GM18517 (cell line): ENCODE measurements at regions not wholly inside any gene's neighbourhood (a gene's known extent, or its start where the extent isn't known, plus 50 kb on each side); places are given as distances from the start of the nearest gene placed in this dataset.
A peak's percentile ranks its signal among the peaks of the same experiment; 100 is the strongest.
"Not testable (repeated sequence)": the region's sequence is repeated elsewhere in the genome, so short reads cannot be mapped to it uniquely, and the experiment has no call there.

Experiments
- ATAC-seq: cut with Tn5 transposase; IDR thresholded peaks from one replicate; pipeline ENCODE4 v1.9.1; 2021; ENCODE audit warnings: mild to moderate bottlenecking, moderate library complexity; ENCODE audit not compliant: unreplicated experiment

GRCh38 chr20:17873410-17874270 lies 95.0 kb downstream of the SNX5 start:
- ATAC-seq = no peak

DNA sequence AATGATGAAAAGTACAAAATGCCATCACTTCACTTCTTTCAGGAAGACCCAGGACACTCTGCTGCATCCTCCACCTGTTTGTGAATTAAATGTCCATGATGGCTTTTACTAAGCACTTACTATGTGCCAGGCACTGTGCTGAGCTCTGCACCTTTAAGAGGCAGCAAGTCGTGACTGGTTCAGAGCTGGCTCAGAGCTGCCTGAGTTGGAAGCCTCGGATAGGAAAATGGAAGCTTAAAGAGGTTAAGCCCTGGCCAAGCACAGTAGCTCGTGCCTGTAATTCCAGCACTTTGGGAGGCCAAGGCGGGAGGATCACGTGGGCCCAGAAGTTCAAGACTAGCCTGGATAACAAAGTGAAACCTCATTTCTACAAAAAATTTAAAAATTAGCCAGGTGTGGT lies 95.6 kb downstream of the SNX5 start:
- no peak for ATAC-seq

- ATAC-seq = no peak
These were observed 96.2 kb downstream of the SNX5 start for GRCh38 chr20:17872434-17872833.

- ATAC-seq = no peak
These were observed 96.7 kb downstream of the SNX5 start for GRCh38 chr20:17871886-17872285.

- ATAC-seq = no peak
These were observed 97.4 kb downstream of the SNX5 start for GRCh38 chr20:17871181-17871580.

DNA sequence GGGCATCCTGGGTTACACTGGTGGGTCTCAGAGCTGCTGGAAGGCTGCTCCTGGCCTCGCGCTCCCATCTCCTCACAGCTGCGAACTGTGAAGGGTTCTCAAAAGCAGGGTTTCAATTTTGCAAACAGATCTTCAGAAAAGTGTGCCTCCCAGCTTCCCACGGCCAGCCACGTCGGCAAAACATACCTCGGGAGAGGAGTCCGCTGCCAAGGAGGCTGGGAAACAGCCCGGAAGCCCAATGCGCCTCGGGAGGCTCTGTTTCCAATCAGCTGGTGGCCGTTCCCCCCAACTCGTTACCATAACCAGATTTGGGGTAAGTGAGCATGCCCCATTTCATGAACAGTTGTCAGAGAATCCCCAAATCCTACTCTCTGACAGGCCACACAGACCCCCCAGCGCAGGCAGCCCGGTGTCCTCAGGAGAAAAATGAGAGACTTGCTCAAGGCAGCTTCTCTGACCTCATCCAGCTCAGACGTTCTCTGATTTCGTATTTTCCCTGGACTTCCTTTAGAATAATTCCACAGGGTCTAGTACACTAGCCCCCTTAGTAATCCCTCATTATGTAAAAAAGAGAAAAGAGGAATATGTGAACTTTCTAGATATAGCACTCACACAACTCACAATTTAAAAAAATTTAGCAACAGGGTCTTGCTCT lies 98.4 kb downstream of the SNX5 start:
- ATAC-seq = no peak

DNA sequence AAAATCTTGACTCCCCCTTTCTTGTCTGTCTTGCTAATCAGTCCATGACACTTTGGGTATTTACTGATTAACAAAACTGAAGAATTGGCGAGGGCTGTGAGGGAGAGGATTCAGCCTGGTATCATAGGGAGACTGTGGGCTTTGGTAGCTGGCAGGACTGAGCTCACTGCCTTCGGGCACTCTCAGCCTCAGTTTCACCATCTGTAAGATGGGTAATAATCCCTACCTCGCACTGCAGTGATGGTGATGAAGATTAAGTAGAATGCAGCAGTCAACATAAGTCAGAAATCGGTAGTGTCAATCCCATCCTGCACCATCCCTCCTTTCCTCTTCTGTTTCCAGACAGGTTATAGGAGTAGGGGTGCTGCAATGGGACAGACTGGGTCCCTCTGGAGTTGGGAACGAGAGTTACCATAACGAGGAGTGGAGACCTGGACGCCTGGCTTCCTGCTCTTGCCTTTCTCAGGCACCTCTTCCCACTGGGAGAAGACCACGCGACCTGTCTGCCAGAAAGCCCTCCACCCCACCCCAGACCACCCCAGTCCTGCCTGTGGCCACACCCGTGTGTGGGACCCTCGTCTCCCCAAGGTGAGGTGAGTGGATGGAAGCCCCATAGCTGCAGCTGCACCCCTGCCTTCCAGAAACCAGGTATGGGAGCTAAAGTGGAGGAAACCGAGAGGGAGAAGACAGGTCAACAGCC lies 99.1 kb downstream of the SNX5 start:
- ATAC-seq = no peak

GRCh38 chr20:17868700-17869231 lies 99.8 kb downstream of the SNX5 start:
- no peak for ATAC-seq

DNA sequence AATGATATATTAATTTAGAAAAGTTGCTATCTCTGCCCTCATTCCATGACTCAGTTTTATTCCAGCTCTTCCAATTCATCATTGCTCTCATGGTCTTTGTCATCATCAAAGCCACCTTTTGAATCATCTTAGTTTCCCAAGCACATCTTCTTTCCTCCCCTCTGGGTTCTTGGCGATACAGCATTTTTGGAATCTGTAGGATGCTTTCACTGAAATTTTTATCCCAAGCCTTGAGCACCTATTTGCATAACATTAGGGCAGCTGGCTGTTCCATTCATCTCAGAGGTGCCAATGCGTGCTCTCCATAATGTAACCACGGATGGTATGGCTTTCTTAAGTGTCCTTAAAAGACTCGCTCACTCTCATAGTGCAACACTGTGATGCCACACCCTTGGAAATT lies 100.4 kb downstream of the SNX5 start:
- no peak for ATAC-seq

DNA sequence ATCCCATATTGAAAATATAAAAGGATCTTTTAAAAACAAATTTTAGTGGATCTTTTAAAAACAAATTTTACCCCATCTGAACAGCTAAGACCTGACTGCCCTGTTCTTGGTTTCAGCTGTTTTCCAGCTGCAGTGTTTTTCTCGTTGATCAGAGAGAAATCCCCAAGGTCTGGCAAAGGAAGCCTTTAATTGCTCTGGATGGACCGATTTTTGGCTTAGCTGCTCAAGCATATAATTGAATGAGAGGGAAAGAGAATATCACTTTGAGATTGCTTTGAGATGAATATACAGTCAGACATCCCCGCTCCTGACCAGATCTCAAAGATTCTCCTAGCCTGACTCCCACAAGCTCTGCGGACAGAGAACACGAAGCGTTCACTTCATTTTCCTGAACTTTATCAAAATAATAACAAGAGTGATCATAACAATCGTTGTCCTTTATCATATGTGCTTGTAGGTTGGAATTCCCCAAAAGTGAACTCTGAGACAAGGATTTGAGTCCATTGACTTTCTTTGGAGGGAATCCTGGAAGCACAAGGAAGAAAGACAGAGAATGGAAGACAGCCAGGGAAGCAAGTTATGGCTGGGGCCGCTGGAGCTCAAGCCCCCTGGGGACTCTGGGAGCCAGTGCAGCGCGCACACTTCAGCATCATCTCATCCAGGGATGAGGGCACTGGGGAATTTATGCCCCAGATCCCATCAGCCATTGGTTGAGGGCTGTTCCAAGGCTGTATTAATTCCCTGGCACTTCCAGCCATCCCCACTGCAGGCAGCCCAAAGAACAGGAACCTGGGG lies 101.3 kb downstream of the SNX5 start:
- no peak for ATAC-seq

DNA sequence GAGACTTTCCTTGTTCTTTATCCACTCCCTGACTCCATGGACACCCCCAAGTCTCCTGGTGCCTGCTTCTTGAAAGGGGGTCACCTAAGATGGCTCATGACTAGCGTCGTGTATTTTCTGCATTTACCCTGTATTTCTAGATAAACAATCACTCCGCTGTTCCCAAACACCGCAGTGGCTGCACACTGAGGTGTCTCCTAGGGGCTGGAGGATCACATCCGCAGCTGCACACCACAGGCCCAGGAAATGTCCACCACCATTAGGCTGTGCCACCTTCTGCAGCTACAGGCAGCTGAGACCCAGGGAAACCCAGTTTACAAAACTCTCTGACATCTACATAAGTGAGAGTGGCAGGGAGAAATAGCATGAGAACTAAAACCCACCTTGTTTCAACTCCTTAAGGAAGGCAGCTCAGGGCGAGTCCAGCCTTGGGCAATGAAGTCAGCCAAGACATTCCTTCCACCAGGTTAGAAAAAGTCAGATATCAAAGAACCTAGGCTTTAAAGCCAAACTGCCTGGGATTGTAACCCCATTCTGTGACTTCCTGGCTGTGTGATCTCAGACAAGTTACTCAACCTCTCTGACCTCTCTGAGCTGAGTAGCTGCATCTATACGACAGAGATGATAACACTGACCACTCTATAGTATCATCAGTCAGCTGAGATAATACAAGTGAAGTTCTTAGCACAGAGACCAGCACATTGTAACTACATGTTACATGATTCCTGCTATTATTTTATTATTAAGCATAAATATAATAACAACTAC lies 102.2 kb downstream of the SNX5 start:
- ATAC-seq = no peak

DNA sequence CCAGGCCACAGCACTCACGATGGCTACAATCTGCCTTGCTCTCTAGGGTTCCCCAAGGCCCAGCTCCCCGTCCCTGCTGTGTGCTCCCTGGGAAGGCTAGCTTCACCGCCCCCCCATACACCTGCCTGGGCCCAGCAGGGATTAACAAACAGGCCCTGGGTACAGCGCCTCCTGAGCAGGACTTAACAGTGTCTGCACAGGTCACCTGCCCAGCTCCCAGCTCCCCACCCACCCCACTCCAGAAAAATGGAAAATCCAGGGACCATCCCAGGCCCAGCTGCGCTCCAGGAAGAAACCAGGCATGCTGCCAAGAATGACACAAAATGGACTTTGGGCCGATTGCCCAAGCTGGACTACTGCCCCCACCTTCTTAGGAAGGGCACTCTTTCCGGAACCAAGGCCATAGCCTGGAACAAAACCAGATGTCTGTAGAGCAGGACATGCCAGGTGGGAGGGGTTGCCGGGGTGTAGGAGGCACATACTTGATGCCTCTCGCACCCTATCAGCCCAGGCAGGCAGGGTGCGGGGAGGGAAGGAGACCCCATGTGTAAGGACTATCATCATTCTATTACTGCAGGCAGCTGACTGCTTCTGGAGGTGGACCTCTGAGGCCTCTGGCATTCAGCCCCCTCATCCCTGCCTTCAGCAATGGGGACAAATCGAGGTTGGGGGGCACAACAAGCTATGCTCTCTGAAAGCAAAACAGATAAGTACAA lies 104.9 kb downstream of the SNX5 start:
- no peak for ATAC-seq

- ATAC-seq = no peak
These were observed 105.4 kb downstream of the SNX5 start for GRCh38 chr20:17863209-17863576.

DNA sequence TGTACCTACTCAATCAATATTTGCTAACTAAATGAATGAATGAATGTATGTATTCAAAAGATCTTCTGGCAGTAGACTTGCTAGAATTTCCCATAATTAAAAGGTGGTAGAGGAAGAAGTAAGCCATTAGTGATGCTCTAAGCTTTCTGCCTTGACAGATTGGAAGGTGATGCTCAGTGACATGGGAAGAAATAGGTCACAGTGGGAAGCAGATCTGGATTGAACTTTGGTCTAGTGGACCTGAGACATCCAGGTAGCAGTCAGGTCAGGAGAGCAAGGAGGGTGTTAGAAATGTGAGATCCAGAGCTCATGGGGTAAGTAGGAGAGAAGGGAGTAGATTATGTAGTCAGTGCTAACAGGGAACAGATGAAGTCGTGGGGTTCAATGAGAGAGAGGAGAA lies 106.4 kb downstream of the SNX5 start:
- no peak for ATAC-seq

- ATAC-seq = not testable (repeated sequence)
These were observed 107.0 kb downstream of the SNX5 start for GRCh38 chr20:17861620-17862019.

- ATAC-seq = no peak
These were observed 108.0 kb downstream of the SNX5 start for GRCh38 chr20:17860301-17861197.

- no peak for ATAC-seq
These were observed 108.9 kb downstream of the SNX5 start for GRCh38 chr20:17859616-17860232.

DNA sequence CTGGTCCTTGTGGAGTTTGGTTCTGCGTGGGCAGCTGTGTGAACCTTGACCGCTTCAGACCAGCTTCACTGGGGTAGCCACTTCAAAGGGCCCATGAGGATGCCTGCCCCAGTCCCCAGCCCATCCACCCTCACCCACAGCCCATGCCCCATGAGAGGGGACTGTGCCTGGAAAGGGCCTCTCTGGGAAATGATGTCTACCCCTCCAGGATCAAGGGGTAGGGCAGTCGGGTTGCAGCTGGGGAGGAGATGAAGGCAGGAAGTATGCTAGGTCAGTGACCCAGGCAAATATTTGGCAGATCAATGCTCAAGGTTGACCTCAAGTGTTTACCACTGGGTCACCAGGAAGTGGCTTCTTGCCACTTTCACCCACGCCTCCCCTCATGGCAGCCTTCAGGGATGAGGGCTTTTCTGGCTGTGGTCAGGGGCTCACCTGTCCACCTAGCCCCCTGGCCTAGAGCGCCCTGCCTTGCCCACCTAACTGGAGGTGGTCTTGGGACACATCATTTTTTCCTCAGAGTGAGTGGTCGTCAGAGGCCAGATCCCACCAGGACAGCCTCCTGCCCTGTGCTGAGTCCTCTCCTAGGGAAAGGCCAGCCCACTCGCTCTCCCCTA lies 109.5 kb downstream of the SNX5 start:
- peak; percentile 36 for ATAC-seq
